Astrocyte (in vitro differentiated cells and primary cell): ENCODE measurements at regions not wholly inside any gene's neighbourhood (a gene's known extent, or its start where the extent isn't known, plus 50 kb on each side); places are given as distances from the start of the nearest gene placed in this dataset.

Experiments
- DNase-seq: peaks from one replicate; pipeline ENCODE4 v3.0.0-alpha.2; 2010; ENCODE audit warnings: low read depth
- FAIRE-seq: peaks from 2 replicates; lab custom pipeline; 2011; peaks lifted over from hg19 to GRCh38; lab: Jason Lieb, UNC
- H2AFZ ChIP-seq: 2 replicates; pipeline ENCODE4 v1.6.0; 2012; ENCODE audit warnings: low read depth, low read length, inconsistent platforms
- H3K27ac ChIP-seq: 2 replicates; pipeline ENCODE4 v1.5.1; 2011; ENCODE audit warnings: low read depth, low read length, inconsistent platforms
- H3K27me3 ChIP-seq: 2 replicates; pipeline ENCODE4 v1.6.0; 2011; ENCODE audit warnings: low read length, inconsistent platforms; ENCODE audit not compliant: insufficient read depth
- H3K36me3 ChIP-seq: 2 replicates; pipeline ENCODE4 v1.5.1; 2011; ENCODE audit warnings: low read length, inconsistent platforms; ENCODE audit not compliant: insufficient read depth
- H3K4me1 ChIP-seq: 2 replicates; pipeline ENCODE4 v1.5.1; 2011; ENCODE audit warnings: low read length, inconsistent platforms; ENCODE audit not compliant: insufficient read depth
- H3K4me2 ChIP-seq: 2 replicates; pipeline ENCODE4 v1.6.0; 2012; ENCODE audit warnings: low read length, inconsistent platforms
- H3K4me3 ChIP-seq: 2 replicates; pipeline ENCODE4 v1.5.1; 2011; ENCODE audit warnings: low read depth, mild to moderate bottlenecking, low read length, inconsistent platforms; ENCODE audit not compliant: insufficient read depth
- H3K79me2 ChIP-seq: 2 replicates; pipeline ENCODE4 v1.6.0; 2012; ENCODE audit warnings: mild to moderate bottlenecking, low read length, inconsistent platforms; ENCODE audit not compliant: insufficient read depth
- H3K9ac ChIP-seq: 2 replicates; pipeline ENCODE4 v1.6.0; 2012; ENCODE audit warnings: mild to moderate bottlenecking, low read length, inconsistent platforms
- H3K9me3 ChIP-seq: 2 replicates; pipeline ENCODE4 v1.5.1; 2012; ENCODE audit warnings: low read depth, mild to moderate bottlenecking, low read length, inconsistent platforms; ENCODE audit not compliant: insufficient read depth
- H4K20me1 ChIP-seq: 2 replicates; pipeline ENCODE4 v1.6.0; 2012; ENCODE audit warnings: low read length, inconsistent platforms; ENCODE audit not compliant: insufficient read depth
- H3K27ac Mint-ChIP-seq: one replicate; pipeline ENCODE4 v1.8.0; 2021; ENCODE audit warnings: mild to moderate bottlenecking, mixed read lengths; ENCODE audit not compliant: unreplicated experiment
- H3K27me3 Mint-ChIP-seq: one replicate; pipeline ENCODE4 v1.8.0; 2021; ENCODE audit warnings: low read depth, mixed read lengths; ENCODE audit not compliant: unreplicated experiment
- H3K36me3 Mint-ChIP-seq: one replicate; pipeline ENCODE4 v1.8.0; 2021; ENCODE audit warnings: low read depth, mixed read lengths; ENCODE audit not compliant: unreplicated experiment
- H3K4me1 Mint-ChIP-seq: one replicate; pipeline ENCODE4 v1.8.0; 2021; ENCODE audit warnings: low read depth, mixed read lengths; ENCODE audit not compliant: unreplicated experiment
- H3K4me3 Mint-ChIP-seq: one replicate; pipeline ENCODE4 v1.8.0; 2021; ENCODE audit warnings: mild to moderate bottlenecking, moderate library complexity, mixed read lengths; ENCODE audit not compliant: unreplicated experiment
- H3K9me3 Mint-ChIP-seq: one replicate; pipeline ENCODE4 v1.8.0; 2021; ENCODE audit warnings: mild to moderate bottlenecking, mixed read lengths; ENCODE audit not compliant: unreplicated experiment
- EZH2 ChIP-seq: IDR thresholded peaks from 2 replicates; pipeline ENCODE4 v1.6.1; 2012; ENCODE audit warnings: mild to moderate bottlenecking, low read length, inconsistent platforms; ENCODE audit not compliant: insufficient read depth
- TF ChIP-seq, protein P1 (sequence below): IDR thresholded peaks from 2 replicates; pipeline ENCODE4 v1.5.1; 2011; ENCODE audit warnings: low read depth, mild to moderate bottlenecking, inconsistent platforms, low read length, moderate library complexity; ENCODE audit not compliant: insufficient read depth

- Histone ChIP-seq H3K27ac (no peak overlapping the region), H3K9ac (no peak overlapping the region), H3K79me2 (no peaks in the 10 kb centered on the region), H3K4me3 (no peak overlapping the region), H2AFZ (no peak overlapping the region), H3K4me1 (no peaks in the 10 kb centered on the region), H3K36me3 (no peaks in the 10 kb centered on the region), H4K20me1 (no peaks in the 10 kb centered on the region), H3K27me3 (no peaks in the 10 kb centered on the region), H3K9me3 (no peaks in the 10 kb centered on the region), H3K4me2 (no peak overlapping the region)
- H3K4me3 Mint-ChIP-seq: no peak overlapping the region
- no peak for FAIRE-seq
- DNase-seq: no peak
- H3K27ac Mint-ChIP-seq: no peak overlapping the region
- H3K9me3 Mint-ChIP-seq: peaks cover 4% of the 10 kb centered on the region
- H3K4me1 Mint-ChIP-seq: peaks cover 8% of the 10 kb centered on the region
- no peaks in the 10 kb centered on the region for H3K27me3 Mint-ChIP-seq
- TF ChIP-seq EZH2: no peak
- TF ChIP-seq, protein P1, sequence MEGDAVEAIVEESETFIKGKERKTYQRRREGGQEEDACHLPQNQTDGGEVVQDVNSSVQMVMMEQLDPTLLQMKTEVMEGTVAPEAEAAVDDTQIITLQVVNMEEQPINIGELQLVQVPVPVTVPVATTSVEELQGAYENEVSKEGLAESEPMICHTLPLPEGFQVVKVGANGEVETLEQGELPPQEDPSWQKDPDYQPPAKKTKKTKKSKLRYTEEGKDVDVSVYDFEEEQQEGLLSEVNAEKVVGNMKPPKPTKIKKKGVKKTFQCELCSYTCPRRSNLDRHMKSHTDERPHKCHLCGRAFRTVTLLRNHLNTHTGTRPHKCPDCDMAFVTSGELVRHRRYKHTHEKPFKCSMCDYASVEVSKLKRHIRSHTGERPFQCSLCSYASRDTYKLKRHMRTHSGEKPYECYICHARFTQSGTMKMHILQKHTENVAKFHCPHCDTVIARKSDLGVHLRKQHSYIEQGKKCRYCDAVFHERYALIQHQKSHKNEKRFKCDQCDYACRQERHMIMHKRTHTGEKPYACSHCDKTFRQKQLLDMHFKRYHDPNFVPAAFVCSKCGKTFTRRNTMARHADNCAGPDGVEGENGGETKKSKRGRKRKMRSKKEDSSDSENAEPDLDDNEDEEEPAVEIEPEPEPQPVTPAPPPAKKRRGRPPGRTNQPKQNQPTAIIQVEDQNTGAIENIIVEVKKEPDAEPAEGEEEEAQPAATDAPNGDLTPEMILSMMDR: no peak
- no peaks in the 10 kb centered on the region for H3K36me3 Mint-ChIP-seq
These were observed 123.4 kb upstream of the FRMD4B start for GRCh38 chr3:69509288-69509687.

DNA sequence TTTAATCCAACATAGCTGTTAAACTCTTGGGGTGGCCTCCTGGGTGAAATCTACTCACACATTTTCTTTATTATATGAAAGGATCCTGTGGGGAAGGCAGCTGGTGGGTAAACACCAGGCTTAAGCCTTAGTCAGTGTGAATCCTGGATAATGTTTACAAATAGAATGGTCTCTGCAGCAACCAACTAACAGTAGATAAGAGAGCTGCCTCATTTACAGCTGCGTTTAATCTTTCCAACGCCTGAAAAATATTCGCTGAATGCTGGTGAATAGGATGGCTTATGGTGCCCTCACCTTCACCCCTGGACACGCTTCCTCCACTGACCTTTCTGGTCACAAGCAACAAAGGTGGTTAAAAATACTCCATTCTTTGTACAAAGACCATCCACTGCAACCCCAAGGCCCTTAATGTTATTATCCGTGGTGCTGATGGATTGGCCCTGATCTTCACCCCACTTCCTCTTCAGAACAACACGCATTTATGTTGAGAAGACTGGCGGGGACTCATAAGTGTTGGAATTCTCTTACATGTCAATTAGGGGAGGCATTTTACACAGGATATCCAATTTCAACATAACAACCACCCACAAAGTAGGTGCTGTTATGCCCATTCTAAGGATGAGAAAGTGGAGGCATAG is 120.0 kb upstream of the FRMD4B start:
- Mint-ChIP-seq H3K27me3 (no peaks in the 10 kb centered on the region), H3K27ac (no peak overlapping the region), H3K4me1 (peaks cover 6% of the 10 kb centered on the region), H3K36me3 (no peaks in the 10 kb centered on the region), H3K9me3 (peaks cover 4% of the 10 kb centered on the region), H3K4me3 (no peak overlapping the region)
- H3K27ac ChIP-seq: no peak overlapping the region
- no peaks in the 10 kb centered on the region for H3K9me3 ChIP-seq
- no peak overlapping the region for H2AFZ ChIP-seq
- H4K20me1 ChIP-seq: no peaks in the 10 kb centered on the region
- no peak overlapping the region for H3K4me3 ChIP-seq
- DNase-seq (no peak), FAIRE-seq (no peak)
- TF ChIP-seq, protein P1: no peak
- TF ChIP-seq EZH2: no peak
- H3K4me2 ChIP-seq: no peak overlapping the region
- H3K79me2 ChIP-seq: no peaks in the 10 kb centered on the region
- no peaks in the 10 kb centered on the region for H3K36me3 ChIP-seq
- no peaks in the 10 kb centered on the region for H3K4me1 ChIP-seq
- H3K27me3 ChIP-seq: no peaks in the 10 kb centered on the region
- H3K9ac ChIP-seq: no peak overlapping the region

GRCh38 chr3:69504232-69504631 is 118.3 kb upstream of the FRMD4B start:
- Mint-ChIP-seq H3K27ac (no peak overlapping the region), H3K27me3 (no peaks in the 10 kb centered on the region)
- H3K27me3 ChIP-seq: no peaks in the 10 kb centered on the region

More at GRCh38 chr3:69504232-69504631, 118.3 kb upstream of the FRMD4B start:
- H3K9ac ChIP-seq: no peak overlapping the region
- no peak overlapping the region for H3K4me2 ChIP-seq
- FAIRE-seq (no peak), DNase-seq (no peak)
- no peaks in the 10 kb centered on the region for H3K36me3 ChIP-seq
- no peaks in the 10 kb centered on the region for H3K9me3 ChIP-seq
- no peaks in the 10 kb centered on the region for H3K36me3 Mint-ChIP-seq
- no peak overlapping the region for H2AFZ ChIP-seq
- no peak overlapping the region for H3K4me3 ChIP-seq
- peaks cover 4% of the 10 kb centered on the region for H3K9me3 Mint-ChIP-seq
- H3K79me2 ChIP-seq: no peaks in the 10 kb centered on the region
- H3K4me1 ChIP-seq: no peaks in the 10 kb centered on the region
- peaks cover 7% of the 10 kb centered on the region for H3K4me1 Mint-ChIP-seq
- no peak overlapping the region for H3K4me3 Mint-ChIP-seq
- TF ChIP-seq, protein P1: no peak
- no peak for TF ChIP-seq EZH2
- no peak overlapping the region for H3K27ac ChIP-seq
- H4K20me1 ChIP-seq: no peaks in the 10 kb centered on the region
